Heart right ventricle (tissue), 16 donors: ENCODE measurements at regions not wholly inside any gene's neighbourhood (a gene's known extent, or its start where the extent isn't known, plus 50 kb on each side); places are given as distances from the start of the nearest gene placed in this dataset.

Experiments used
- ATAC-seq, 8 donors: fragments of 200-7000 bp; cut with Tn5 transposase; one replicate each; pipeline ENCODE4 v1.9.1; 2020; ENCODE audit warnings: mild to moderate bottlenecking in 8 of 8, moderate library complexity in 8 of 8, moderate number of reproducible peaks in 1 of 8
- DNase-seq, 2 donors: peaks; one replicate each; pipeline ENCODE4 v3.0.0-alpha.2; 2020
- H3K27ac ChIP-seq, 10 donors: fragments of 200-600 bp; sonication (generic) in 2 of 10; one replicate each; pipeline versions ENCODE4 v1.5.0 to v1.8.0; 2020 to 2022; ENCODE audit warnings: mild to moderate bottlenecking in 3 of 10
- H3K27me3 ChIP-seq, 7 donors: fragments of 200-600 bp; one replicate each; pipeline ENCODE4 v1.8.0; 2021 to 2022; ENCODE audit warnings: mild to moderate bottlenecking in 2 of 7
- H3K36me3 ChIP-seq, 9 donors: fragments of 200-600 bp; sonication (generic) in 1 of 9; one replicate each; pipeline versions ENCODE4 v1.5.0 to v1.8.0; 2020 to 2022; ENCODE audit warnings: mild to moderate bottlenecking in 2 of 9
- H3K4me1 ChIP-seq, 9 donors: fragments of 200-600 bp; sonication (generic) in 1 of 9; one replicate each; pipeline versions ENCODE4 v1.5.0 to v1.8.0; 2020 to 2022; ENCODE audit warnings: mild to moderate bottlenecking in 4 of 9
- H3K4me3 ChIP-seq, 10 donors: fragments of 200-600 bp; sonication (generic) in 2 of 10; one replicate each; pipeline versions ENCODE4 v1.5.0 to v1.8.0; 2020 to 2022; ENCODE audit warnings: mild to moderate bottlenecking in 7 of 10, moderate library complexity in 2 of 10
- H3K9me3 ChIP-seq, 11 donors: fragments of 200-600 bp in 10 of 11; sonication (generic) in 2 of 11; one replicate each; pipeline versions ENCODE4 v1.5.0 to v1.8.0; 2013 to 2022; ENCODE audit warnings: mild to moderate bottlenecking in 2 of 11, control low read depth in 1 of 11, moderate library complexity in 1 of 11
- CTCF ChIP-seq, 9 donors: fragments of 200-600 bp; sonication (generic) in 2 of 9; IDR thresholded peaks; one replicate each; pipeline versions ENCODE4 v1.5.0 to v1.8.0; 2021 to 2022; ENCODE audit warnings: antibody characterized with exemption in 9 of 9, mild to moderate bottlenecking in 5 of 9, moderate library complexity in 1 of 9
- WGBS, 2 donors: extraction: QIAGEN DNeasy Blood & Tissue Kit; methylation state at CpG; one replicate each; pipeline ENCODE4 v1.1.7; 2013; ENCODE audit warnings: inconsistent platforms in 1 of 2; 5-methylcytosine and 5-hydroxymethylcytosine counted together
- intact Hi-C, 10 donors: fragments of 100-400 bp; cut with DNase I; formaldehyde crosslinking; loops; one replicate each; pipeline versions ENCODE4 v1.11.1 to v1.14.2; 2022
- donor health status: Arrhythmogenic right ventricular cardiomyopathy.
- donor health status: ischemic (EF 13 %, LVEDD 7.1; RV severe dilation, severe dysfunction).
- donor health status: healthy with polysubstance abuse.
- donor health status: DM: no; HTN: yes; CAD: no.
- donor health status: DM: no; HTN: no; CAD: no.
- donor health status: ischemic (EF 25% LVEDD 6.9; RV normal size, moderate dysfunction).
- donor health status: ischemic (EF 25% LVEDD 5.7; RV mildly dilated, moderate dysfunction).
- donor health status: healthy.
- donor health status: DM: yes; HTN: yes; CAD: no.
- donor health status: Ischemic cardiomyopathy.
- donor health status: ischemic (EF 35%, LVEDD 5.7; RV mildly dilated, moderate dysfunction).
- donor health status: nonischemic (EF 11% LVEDD 7.7; RV severe dilation, severe dysfunction).
- donor health status: DM: yes; HTN: yes; CAD: no.
- donor health status: PGD.
- donor health status: ischemic (EF 29% LVEDD 5.4; RV normal size, mild dysfunction).
- donor health status: nonischemic (EF 23%, LVEDD 6.1; RV moderate dilation, normal function).

GRCh38 chr5:125190232-125191087 is 444.0 kb upstream of the ZNF608 start:
- Histone ChIP-seq H3K4me3 (no peak overlapping the region), H3K9me3 (no peaks in the 10 kb centered on the region), H3K36me3 (no peaks in the 10 kb centered on the region), H3K27me3 (no peaks in the 10 kb centered on the region), H3K4me1 (peaks cover 0 to 11% (median 0%) of the 10 kb centered on the region in 9 donors), H3K27ac (no peak overlapping the region)
- ATAC-seq (no peak), DNase-seq (no peak)
- TF ChIP-seq CTCF (IDR thresholded peaks at IDR 0.05) = no peak
- intact Hi-C loops = loop anchor here in 1 of 10 donors (10.0 kb wide), 1 partner anchor 286 kb away; no protein-coding TSS in a partner anchor
- 71 to 72% methylated on average over 9 of the region's 9 CpGs for WGBS, 2 donors

- 88 to 92% methylated on average over 6 of the region's 6 CpGs for WGBS, 2 donors
- TF ChIP-seq CTCF (IDR thresholded peaks at IDR 0.05) = no peak
- intact Hi-C loops = loop anchor here in 3 of 10 donors (5.0 to 10.0 kb wide), 3 partner anchors 288 to 448 kb away; partner anchors contain the start of gene ZNF608 (in 1 of the 3)
Measured at GRCh38 chr5:125194883-125195282, 448.4 kb upstream of the ZNF608 start.

GRCh38 chr5:125196481-125197111 is 450.2 kb upstream of the ZNF608 start:
- H3K4me3 ChIP-seq = peak overlapping the region in 1 of 10 donors; percentile 3
- peaks cover 0 to 36% (median 17%) of the 10 kb centered on the region in 9 donors for H3K4me1 ChIP-seq
- H3K27ac ChIP-seq = peak overlapping the region in 6 of 10 donors; percentile 2 to 74 (median 57)

More at GRCh38 chr5:125194883-125195282, 448.4 kb upstream of the ZNF608 start:
- no peak for ATAC-seq
- no peak for DNase-seq
- Histone ChIP-seq H3K27me3 (no peaks in the 10 kb centered on the region), H3K4me1 (peaks cover 0 to 25% (median 11%) of the 10 kb centered on the region in 9 donors), H3K36me3 (no peaks in the 10 kb centered on the region), H3K4me3 (no peak overlapping the region), H3K27ac (no peak overlapping the region), H3K9me3 (no peaks in the 10 kb centered on the region)

More at GRCh38 chr5:125196481-125197111, 450.2 kb upstream of the ZNF608 start:
- no peaks in the 10 kb centered on the region for H3K36me3 ChIP-seq
- H3K27me3 ChIP-seq = no peaks in the 10 kb centered on the region
- peak in 1 of 2 donors; percentile 31 for DNase-seq
- intact Hi-C loops = loop anchor here in 3 of 10 donors (5.0 to 10.0 kb wide), 3 partner anchors 289 to 449 kb away; partner anchors contain the start of gene ZNF608 (in 1 of the 3)
- H3K9me3 ChIP-seq = no peaks in the 10 kb centered on the region
- WGBS, 2 donors = 41 to 56% methylated on average over 13 of the region's 13 CpGs
- peak; percentile 44 to 96 (median 89) for ATAC-seq
- TF ChIP-seq CTCF (IDR thresholded peaks at IDR 0.05) = no peak
